ENCODE measurements at regions not wholly inside any gene's neighbourhood (a gene's known extent, or its start where the extent isn't known, plus 50 kb on each side); places are given as distances from the start of the nearest gene placed in this dataset.

- DNase-seq: no peak
Measured at GRCh38 chr2:6301426-6301825, 564.3 kb downstream of the CMPK2 start.

GRCh38 chr2:6308986-6309385 lies 556.7 kb downstream of the CMPK2 start:
- DNase-seq: no peak

- no peak for DNase-seq
Measured at GRCh38 chr2:6309415-6310255, 556.1 kb downstream of the CMPK2 start.

- no peak for DNase-seq
Measured at GRCh38 chr2:6310256-6311215, 555.2 kb downstream of the CMPK2 start.

DNA sequence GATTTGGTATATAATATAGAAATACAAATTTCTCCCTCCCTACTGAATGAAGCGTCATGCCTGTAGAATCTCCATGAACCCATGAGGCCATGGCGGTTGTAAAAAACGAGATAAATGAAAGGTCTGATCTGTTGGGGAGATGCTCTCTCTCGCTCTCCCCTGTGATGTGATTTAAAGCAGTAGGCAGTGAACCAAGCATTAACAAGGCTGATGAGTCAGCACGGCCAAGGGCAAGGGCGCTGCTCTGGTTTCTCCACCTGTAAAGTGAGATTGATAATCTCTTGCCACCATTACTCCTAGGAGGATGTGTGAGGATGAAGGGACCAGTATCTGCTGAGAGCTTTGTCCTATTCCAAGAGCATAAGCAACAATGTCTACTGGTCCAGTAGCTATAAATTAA lies 553.3 kb downstream of the CMPK2 start:
- DNase-seq: no peak

DNA sequence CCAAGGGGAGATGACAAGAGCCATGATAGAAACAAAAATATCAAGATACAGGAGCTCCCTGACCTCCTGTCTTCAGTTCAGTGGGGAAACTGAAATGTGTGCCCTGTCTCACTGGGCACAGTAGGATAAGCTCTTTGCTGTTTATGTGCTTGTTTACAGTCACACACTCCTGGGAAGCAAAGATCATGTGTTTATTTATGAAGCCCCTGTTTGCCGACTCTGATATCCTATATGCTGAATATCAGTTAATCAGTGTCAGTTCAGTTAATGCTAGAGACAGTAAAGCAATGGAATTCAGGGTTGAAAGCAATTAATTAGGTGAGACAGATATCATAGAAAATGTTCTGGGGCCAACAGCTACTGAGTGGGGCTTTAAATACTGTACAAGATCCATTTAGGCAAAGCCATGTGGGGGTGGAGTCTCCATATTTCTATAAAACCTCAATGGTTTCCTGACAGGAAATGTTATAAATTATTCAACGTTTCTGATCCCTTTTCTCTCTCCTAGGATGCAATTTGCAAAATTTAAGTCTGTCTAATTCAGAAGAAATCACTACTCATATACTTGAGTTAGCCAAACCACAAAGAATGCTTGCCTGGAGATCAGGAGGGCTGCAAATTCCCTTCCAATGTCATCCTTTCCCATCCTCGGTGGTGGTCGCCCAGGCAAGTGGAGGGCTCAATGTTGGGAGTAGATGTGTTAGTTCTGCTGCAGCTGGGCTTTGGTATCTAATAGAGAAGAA lies 551.3 kb downstream of the CMPK2 start:
- no peak for DNase-seq

DNA sequence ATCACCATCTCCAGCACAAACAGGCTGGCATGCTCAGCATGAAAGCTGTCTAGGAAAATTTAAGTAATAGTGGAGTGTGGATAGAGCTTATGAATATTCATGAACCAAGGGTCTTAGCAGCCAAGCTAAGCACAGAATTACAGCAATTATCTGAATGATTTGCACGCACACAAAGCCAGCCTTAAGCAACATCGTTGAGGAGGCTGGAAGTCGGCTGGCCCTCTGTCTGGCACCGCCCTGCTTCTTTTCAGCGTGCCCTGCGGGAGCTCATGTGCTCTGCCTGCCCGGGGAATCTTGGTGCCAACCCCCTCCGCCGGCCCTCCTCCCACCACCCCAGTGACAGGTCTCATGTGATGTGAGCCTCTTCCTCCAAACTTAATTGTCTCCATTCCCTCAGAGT lies 540.1 kb downstream of the CMPK2 start:
- no peak for DNase-seq

DNA sequence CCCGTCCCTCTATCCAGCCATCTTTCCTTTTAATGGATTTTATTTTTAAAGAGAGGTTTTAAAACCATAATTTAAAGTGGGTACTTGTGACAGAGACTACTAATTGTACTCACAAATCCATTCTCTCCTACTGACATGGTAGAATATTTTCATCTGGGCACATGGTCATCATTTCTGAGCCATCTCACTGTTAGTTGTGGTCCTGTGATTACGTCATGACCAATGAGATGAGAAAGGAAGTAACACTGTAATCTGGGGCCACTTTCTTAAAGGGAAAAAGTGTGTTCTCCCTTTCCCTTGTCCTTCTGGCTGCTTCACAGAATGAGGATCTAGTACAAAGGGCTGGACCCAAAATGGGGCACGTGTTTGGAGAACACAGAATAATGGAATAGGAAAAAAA lies 538.7 kb downstream of the CMPK2 start:
- DNase-seq: no peak

DNA sequence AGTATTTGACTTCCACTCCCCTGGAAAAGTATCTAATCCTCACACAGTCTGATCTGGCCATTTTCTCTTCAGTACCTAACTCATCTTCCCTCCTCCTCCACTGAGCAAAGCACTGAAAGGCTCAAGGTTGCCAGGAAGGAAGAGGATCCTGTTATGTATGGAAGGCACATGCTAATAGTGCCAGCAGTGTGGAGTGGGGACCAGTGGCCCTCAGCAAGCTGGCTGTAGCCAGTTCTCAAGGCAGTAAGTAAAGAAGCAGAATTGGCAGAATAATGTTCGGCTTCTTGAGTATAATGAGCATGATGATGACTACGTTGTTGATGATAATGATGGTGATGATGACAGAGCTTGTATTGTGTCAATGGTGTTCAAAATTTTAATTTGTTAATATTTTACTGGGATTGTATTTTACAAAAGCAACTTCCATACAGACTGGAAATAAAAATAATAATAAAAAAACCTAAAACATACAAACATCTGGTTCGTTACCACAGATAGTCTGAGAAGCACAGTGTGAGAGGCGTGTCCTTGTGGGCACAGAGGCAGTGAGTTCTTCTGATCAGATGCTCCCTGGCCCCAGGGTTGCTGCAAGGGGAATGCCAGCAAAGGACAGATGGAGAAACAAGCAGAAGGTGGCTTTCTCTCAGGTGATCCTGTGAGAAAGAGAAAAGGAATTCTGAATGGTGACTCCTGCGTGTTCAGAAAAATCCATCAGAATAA lies 528.8 kb downstream of the CMPK2 start:
- no peak for DNase-seq

DNA sequence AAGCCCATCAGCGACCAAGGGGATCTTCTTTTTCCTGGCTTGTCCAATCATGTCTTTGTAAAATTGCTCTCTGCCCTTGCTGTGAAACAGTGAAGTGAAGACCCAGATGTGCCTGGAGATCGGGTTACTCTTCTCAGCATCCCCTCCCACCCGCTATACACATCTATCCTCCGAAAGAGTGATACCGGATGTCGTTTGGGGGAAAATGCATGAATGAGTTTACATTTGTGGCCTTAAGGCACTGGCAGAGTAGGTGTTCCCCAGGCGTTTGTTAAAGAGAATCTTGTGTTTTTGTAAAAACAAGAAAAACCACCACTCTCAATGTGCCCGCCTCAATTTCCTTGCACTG lies 528.3 kb downstream of the CMPK2 start:
- no peak for DNase-seq

DNA sequence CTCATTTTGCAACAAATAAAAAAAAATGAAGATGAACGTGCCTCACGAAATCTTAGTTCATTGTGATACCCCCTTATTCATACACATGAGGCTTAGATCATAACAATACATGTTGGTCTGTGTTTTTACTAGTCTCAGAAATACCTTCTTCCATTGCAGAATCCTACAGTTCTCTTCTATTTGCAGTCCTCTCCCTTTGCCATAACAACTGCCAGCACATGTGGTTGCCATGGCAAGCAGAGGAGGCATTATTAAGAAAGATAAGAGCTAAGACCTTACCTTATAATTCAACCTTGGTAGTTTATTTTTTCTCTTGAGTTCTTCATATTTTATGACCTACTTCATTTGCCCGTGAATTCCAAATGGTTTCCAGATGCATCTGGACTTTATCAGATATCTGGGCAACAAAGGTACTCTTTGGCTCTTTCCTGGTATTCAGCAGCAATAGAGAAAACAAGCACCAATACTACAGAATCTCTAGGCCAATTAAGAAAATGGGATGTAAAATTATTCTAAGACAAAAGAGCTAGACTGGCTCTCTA lies 524.0 kb downstream of the CMPK2 start:
- DNase-seq: no peak

DNA sequence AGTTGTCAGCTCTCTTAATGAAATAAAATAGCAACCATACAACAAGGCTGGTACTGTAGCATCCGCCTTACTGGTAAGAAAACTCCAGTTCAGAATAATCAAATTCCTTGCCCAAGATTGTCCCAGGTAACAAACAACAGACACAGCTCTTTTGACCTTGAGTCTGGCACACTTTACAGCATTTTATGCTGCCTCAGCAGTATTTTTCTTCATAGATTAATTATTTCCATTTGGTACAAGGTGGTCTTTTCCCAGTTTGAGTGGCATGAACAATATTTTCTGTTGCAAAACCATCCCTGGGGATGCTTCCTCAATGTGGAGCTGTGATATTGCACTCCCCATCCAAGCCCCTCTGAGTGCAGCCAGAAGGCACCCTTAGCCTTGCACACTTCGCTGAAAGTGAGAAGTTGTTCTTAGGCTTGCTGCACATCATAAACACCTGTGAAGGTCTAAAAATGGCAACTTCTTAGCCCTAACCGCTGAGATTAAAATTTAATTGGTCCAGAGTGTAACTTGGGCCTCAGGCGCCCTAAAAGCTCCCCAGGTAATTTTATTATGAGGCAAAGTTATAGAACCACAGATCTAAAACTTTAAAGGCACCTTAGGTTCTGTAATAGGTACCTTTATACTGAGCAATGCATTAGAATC lies 523.3 kb downstream of the CMPK2 start:
- DNase-seq: no peak

DNA sequence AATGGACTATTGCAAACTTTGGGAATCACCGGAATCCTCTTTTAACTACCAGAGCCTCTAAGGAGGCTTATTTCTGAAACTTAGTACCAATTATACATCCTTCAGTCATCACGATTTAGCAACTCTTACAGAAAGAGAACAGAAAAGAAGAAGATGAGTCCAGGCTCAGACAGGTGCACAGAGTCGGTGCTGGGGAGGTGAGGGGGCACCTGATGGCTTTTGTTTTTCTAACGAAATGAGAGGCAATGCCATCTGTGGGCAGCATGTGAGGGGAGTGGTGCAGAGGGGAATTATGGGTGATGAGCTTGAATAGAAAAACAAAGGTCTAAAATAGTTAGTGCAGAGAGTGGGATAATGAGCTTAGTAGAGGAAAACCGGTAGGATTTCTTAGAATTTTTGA lies 522.6 kb downstream of the CMPK2 start:
- no peak for DNase-seq

GRCh38 chr2:6352247-6352646 lies 513.5 kb downstream of the CMPK2 start:
- DNase-seq: no peak

DNA sequence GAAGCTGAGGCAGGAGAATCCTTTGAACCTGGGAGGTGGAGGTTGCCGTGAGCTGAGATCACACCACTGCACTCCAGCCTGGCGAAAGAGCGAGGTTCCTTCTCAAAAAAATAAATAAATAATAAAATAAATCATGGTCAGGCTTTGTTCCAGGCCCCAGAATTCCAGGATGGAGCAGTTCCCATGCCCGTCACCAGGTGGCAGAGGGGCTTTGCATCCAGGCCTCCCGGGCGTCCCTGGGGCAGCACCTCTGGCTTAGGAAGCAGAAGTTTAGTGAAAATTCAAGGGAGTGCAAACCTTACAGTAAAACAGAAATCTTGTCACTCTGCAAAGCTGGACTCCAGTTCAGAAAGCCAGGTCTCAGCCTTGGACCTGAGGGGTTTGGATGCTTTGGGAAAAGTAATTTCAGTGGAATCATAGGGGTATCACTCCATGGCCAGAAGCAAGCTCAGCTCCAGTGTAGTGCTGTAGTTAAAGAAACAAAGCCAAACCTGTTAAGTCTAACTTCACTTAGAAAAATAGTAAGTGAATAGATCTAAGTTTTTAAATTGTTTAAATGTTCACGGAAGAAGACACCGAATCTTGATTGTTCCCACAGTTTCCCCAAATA lies 512.7 kb downstream of the CMPK2 start:
- DNase-seq: peak in 1 of 2 donors; percentile 3

DNA sequence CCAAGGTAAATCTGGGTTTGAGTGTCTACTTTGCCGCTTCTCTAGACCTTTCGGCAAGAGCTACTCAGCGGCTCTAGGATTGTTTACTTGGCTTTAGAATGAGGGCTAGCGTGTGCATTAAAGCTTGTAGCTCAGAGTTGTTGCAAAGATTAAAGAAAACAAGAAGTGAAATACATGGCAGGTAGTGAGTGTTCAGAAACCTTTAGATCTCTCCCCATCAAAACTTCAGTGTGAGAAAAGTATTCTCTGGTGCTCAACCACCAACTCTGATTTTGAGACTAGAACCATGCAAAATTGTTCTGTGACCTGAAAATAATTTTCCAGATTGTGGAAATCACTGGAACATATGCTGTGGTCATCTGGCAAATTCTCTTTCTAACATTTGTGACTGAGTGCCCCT lies 512.0 kb downstream of the CMPK2 start:
- no peak for DNase-seq

DNA sequence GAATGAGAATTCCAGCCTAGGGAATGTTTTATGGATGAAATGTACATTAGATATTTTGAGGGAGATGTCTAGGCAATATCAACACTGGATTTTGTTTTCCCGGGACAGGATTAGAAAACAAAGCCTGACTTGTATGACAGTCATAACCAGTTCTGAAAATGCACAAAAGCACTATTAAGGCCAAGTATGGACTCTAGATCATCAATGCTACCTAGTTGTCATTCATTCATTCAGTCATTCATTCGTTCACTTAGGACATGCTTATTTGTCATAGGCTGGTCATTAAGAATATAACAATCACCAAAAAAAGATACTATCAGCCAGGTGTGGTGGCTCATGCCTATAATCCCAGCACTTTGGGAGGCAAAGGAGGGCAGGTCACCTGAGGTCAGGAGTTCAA lies 511.2 kb downstream of the CMPK2 start:
- DNase-seq: no peak

- no peak for DNase-seq
Measured at GRCh38 chr2:6355886-6356761, 509.6 kb downstream of the CMPK2 start.

DNA sequence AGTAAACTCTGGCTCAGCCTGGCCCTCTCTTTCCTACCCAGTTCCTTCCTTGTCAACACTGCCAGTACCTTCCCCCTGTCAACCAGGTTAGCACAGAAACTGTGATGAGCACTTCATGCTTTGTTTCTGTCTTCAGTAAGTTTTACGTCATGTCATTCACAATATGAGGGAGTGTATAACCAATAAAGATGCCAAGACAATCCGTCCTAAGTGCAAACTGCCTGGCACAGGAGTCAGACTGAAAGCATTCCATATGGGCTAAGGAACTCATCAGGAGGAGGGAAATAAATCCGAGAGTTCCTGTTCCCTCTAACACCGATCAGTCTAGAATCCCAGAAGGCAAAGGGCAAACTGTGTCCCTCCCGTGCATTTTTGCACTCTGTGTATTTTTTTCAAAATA lies 507.2 kb downstream of the CMPK2 start:
- DNase-seq: no peak

DNA sequence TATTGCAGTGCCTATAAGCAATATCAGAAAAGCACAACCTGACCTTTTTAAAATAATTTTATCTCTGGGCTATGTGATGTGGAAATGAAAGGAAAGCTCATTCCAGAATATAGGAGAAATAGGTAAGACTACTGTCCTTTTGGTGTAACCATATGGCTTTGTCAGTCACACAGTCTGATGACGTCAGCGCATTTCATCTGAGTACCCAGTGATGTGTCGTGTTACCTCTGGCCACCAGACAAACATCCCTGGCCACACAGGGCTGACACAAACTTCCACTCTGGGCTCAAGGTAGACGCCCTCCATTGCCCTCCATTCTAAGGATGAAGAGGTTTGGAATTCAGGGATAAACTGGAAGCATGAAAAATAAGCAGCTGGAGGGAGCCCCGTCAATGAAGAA lies 506.7 kb downstream of the CMPK2 start:
- DNase-seq: no peak
